Uterus (tissue), 2 donors: ENCODE measurements at regions not wholly inside any gene's neighbourhood (a gene's known extent, or its start where the extent isn't known, plus 50 kb on each side); places are given as distances from the start of the nearest gene placed in this dataset.

ENCODE experiments used
- POLR2A ChIP-seq, 2 donors: fragments of 450-650 bp; IDR thresholded peaks; one replicate each; pipeline ENCODE4 v1.6.1; 2016; ENCODE audit warnings: antibody characterized with exemption in 2 of 2, mild to moderate bottlenecking in 1 of 2, moderate library complexity in 1 of 2
- TF ChIP-seq, protein P1 (sequence below), 4 experiments: fragments of 200-600 bp in 2 of 4; fragments of 450-650 bp in 2 of 4; sonication (generic) in 2 of 4; IDR thresholded peaks; one replicate each; pipeline ENCODE4 v1.5.1; 2016 to 2019; ENCODE audit warnings: antibody characterized with exemption in 4 of 4, mild to moderate bottlenecking in 2 of 4, moderate library complexity in 1 of 4

DNA sequence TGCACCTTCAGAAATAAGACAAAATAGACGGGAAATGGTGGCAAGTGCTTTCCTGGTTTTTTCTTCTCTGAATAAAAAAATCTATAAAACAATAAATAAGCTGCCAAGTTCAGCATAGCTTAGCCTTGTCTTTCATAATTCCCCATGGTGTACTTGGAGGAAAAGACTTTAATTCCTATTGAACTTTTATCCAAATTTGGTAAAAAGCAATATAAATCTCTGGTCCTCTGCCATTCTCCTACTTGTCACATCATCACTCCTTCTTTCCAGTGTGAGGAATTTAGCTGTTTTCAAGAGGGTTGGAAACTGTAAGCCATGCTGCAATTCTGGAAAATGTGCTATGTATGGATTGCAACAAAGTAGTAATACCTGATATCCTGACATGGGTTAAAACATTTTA, 551.8 kb upstream of the KIF2B start:
- TF ChIP-seq, protein P1, sequence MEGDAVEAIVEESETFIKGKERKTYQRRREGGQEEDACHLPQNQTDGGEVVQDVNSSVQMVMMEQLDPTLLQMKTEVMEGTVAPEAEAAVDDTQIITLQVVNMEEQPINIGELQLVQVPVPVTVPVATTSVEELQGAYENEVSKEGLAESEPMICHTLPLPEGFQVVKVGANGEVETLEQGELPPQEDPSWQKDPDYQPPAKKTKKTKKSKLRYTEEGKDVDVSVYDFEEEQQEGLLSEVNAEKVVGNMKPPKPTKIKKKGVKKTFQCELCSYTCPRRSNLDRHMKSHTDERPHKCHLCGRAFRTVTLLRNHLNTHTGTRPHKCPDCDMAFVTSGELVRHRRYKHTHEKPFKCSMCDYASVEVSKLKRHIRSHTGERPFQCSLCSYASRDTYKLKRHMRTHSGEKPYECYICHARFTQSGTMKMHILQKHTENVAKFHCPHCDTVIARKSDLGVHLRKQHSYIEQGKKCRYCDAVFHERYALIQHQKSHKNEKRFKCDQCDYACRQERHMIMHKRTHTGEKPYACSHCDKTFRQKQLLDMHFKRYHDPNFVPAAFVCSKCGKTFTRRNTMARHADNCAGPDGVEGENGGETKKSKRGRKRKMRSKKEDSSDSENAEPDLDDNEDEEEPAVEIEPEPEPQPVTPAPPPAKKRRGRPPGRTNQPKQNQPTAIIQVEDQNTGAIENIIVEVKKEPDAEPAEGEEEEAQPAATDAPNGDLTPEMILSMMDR (IDR thresholded peaks at IDR 0.05), result no peak
- TF ChIP-seq POLR2A (IDR thresholded peaks at IDR 0.05), result no peak
